ENCODE measurements at regions not wholly inside any gene's neighbourhood (a gene's known extent, or its start where the extent isn't known, plus 50 kb on each side); places are given as distances from the start of the nearest gene placed in this dataset.

DNA sequence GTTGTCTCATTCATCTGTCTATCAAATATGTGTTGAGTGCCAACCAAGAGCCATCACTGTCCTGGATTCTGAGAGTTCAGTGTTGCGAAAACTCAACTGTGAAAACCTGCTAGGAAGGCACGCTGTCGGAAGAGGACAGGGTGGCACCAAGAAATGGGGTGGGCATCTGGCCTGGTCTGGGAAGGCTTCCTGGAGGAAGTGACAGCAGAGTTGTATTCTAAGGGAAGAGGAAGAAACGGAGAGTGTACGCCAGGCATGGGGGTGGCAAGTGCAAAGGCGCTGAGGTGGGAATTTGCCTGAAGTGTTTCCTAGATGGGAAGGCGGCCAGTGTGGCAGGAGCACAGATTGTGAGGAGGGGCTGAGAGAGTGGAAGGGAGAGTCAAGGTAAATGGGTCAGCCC, 91.2 kb downstream of the ANKRD60 start:
- no peak overlapping the region for H3K27ac ChIP-seq (ENCODE audit: low read depth in 2 of 2, low read length in 2 of 2)
- H3K27me3 ChIP-seq (ENCODE audit: control insufficient read depth, insufficient read depth, low read length) = no peaks in the 10 kb centered on the region
- no peaks in the 10 kb centered on the region for H3K4me1 ChIP-seq (ENCODE audit: control insufficient read depth in 2 of 3, insufficient read depth in 2 of 3, low read depth in 1 of 3, low read length in 3 of 3)
- DNase-seq = no peak
- TF ChIP-seq, protein P1, sequence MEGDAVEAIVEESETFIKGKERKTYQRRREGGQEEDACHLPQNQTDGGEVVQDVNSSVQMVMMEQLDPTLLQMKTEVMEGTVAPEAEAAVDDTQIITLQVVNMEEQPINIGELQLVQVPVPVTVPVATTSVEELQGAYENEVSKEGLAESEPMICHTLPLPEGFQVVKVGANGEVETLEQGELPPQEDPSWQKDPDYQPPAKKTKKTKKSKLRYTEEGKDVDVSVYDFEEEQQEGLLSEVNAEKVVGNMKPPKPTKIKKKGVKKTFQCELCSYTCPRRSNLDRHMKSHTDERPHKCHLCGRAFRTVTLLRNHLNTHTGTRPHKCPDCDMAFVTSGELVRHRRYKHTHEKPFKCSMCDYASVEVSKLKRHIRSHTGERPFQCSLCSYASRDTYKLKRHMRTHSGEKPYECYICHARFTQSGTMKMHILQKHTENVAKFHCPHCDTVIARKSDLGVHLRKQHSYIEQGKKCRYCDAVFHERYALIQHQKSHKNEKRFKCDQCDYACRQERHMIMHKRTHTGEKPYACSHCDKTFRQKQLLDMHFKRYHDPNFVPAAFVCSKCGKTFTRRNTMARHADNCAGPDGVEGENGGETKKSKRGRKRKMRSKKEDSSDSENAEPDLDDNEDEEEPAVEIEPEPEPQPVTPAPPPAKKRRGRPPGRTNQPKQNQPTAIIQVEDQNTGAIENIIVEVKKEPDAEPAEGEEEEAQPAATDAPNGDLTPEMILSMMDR (IDR thresholded peaks at IDR 0.05; ENCODE audit: borderline replicate concordance, extremely low read depth, insufficient read depth) = no peak
- H3K9me3 ChIP-seq (ENCODE audit: control insufficient read depth in 2 of 3, insufficient read depth in 1 of 3, low read length in 3 of 3) = no peaks in the 10 kb centered on the region
- no peak overlapping the region for H3K9ac ChIP-seq (ENCODE audit: low read length in 3 of 3)
- intact Hi-C loops (cut with DNase I) = no loop called here
- H3K36me3 ChIP-seq (ENCODE audit: control insufficient read depth in 2 of 3, insufficient read depth in 3 of 3, low read length in 3 of 3) = no peaks in the 10 kb centered on the region
- no peak for FAIRE-seq
- no peak overlapping the region for H3K4me3 ChIP-seq (ENCODE audit: low read length in 3 of 3)

DNA sequence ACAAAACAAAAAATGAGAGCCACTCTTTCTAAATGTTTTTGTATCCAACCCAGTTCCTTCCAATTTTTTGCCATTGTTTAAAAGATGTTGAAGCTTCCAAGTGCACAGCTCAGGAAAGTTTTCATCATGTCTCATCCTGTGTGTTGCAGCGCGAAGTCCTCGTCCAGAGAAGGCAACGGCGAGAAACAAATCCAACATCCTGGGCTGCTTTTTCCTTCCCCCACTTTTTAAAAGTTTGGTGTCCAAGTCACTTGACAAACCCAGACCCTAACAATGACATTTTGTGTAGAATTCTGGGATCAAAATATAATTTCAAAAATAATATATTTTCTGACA, 92.3 kb downstream of the ANKRD60 start:
- Histone ChIP-seq H3K27me3 (ENCODE audit: control insufficient read depth, insufficient read depth, low read length) (no peaks in the 10 kb centered on the region), H3K9me3 (ENCODE audit: control insufficient read depth in 2 of 3, insufficient read depth in 1 of 3, low read length in 3 of 3) (no peaks in the 10 kb centered on the region), H3K4me3 (ENCODE audit: low read length in 3 of 3) (no peak overlapping the region), H3K9ac (ENCODE audit: low read length in 3 of 3) (no peak overlapping the region), H3K4me1 (ENCODE audit: control insufficient read depth in 2 of 3, insufficient read depth in 2 of 3, low read depth in 1 of 3, low read length in 3 of 3) (no peaks in the 10 kb centered on the region), H3K36me3 (ENCODE audit: control insufficient read depth in 2 of 3, insufficient read depth in 3 of 3, low read length in 3 of 3) (no peaks in the 10 kb centered on the region), H3K27ac (ENCODE audit: low read depth in 2 of 2, low read length in 2 of 2) (no peak overlapping the region)
- no peak for FAIRE-seq
- intact Hi-C loops (cut with DNase I) = no loop called here
- TF ChIP-seq, protein P1 (IDR thresholded peaks at IDR 0.05; ENCODE audit: borderline replicate concordance, extremely low read depth, insufficient read depth) = no peak
- no peak for DNase-seq

DNA sequence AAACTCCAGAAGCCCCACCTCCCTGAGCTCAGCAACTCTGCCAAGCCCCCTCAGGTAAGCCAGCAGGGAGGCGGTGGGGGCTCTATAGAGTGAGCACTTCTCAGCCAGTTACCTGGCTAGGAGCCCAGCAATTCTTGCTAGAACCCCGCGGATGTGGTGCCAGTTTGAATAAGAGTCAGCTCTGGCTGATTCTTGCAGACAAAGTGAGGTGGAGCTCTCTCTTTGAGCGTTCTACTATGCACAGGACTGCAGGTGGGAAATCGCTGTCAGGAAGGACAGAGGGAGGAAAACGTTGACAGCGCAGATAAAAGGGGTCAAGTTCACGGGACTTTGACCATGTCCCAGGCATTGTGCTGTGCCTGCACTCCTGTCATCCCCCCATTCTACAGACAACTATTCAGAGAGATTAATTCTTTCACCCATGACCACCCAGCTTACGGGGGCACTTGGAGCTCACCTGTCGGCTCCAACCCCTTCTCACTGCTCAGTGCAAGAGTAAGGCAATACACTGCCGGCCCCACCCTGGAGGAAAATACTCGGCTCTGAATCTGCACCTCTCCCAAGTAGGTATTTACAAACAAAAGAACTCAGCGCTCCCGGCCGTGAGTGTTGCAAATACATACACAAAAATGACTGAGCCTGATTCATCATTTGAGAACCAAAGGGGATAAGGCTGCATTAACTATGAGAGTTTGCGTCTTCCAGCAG, 92.9 kb downstream of the ANKRD60 start:
- TF ChIP-seq, protein P1 (IDR thresholded peaks at IDR 0.05; ENCODE audit: borderline replicate concordance, extremely low read depth, insufficient read depth) = no peak
- intact Hi-C loops (cut with DNase I) = no loop called here

More for the DNA sequence above, 92.9 kb downstream of the ANKRD60 start:
- H3K27me3 ChIP-seq (ENCODE audit: control insufficient read depth, insufficient read depth, low read length) = no peaks in the 10 kb centered on the region
- no peak for DNase-seq
- H3K9me3 ChIP-seq (ENCODE audit: control insufficient read depth in 2 of 3, insufficient read depth in 1 of 3, low read length in 3 of 3) = no peaks in the 10 kb centered on the region
- FAIRE-seq = no peak
- H3K27ac ChIP-seq (ENCODE audit: low read depth in 2 of 2, low read length in 2 of 2) = no peak overlapping the region
- H3K4me1 ChIP-seq (ENCODE audit: control insufficient read depth in 2 of 3, insufficient read depth in 2 of 3, low read depth in 1 of 3, low read length in 3 of 3) = no peaks in the 10 kb centered on the region
- no peak overlapping the region for H3K4me3 ChIP-seq (ENCODE audit: low read length in 3 of 3)
- no peak overlapping the region for H3K9ac ChIP-seq (ENCODE audit: low read length in 3 of 3)
- H3K36me3 ChIP-seq (ENCODE audit: control insufficient read depth in 2 of 3, insufficient read depth in 3 of 3, low read length in 3 of 3) = no peaks in the 10 kb centered on the region

Data from kidney (tissue), 13 donors.